ENCODE measurements at regions not wholly inside any gene's neighbourhood (a gene's known extent, or its start where the extent isn't known, plus 50 kb on each side); places are given as distances from the start of the nearest gene placed in this dataset.
"Not testable (repeated sequence)": the region's sequence is repeated elsewhere in the genome, so short reads cannot be mapped to it uniquely, and the experiment has no call there.

GRCh38 chr5:110316566-110316965 lies 409.9 kb downstream of the TMEM232 start:
- ATAC-seq; DNase-seq (ENCODE audit: low spot score); intact Hi-C loops (cut with DNase I): not testable (repeated sequence)

- intact Hi-C loops (cut with DNase I), result no loop called here
- DNase-seq (ENCODE audit: low spot score) (no peak), ATAC-seq (no peak)
Observed at GRCh38 chr5:110321117-110321516, 405.4 kb downstream of the TMEM232 start.

GRCh38 chr5:110323357-110323756 lies 403.1 kb downstream of the TMEM232 start:
- intact Hi-C loops (cut with DNase I), result no loop called here
- no peak for ATAC-seq
- DNase-seq (ENCODE audit: low spot score), result no peak

- ATAC-seq (no peak), DNase-seq (ENCODE audit: low spot score) (no peak)
- intact Hi-C loops (cut with DNase I), result no loop called here
Observed at GRCh38 chr5:110323832-110324231, 402.6 kb downstream of the TMEM232 start.

- ATAC-seq, result no peak
- intact Hi-C loops (cut with DNase I), result no loop called here
Observed at GRCh38 chr5:110324876-110325275, 401.6 kb downstream of the TMEM232 start.

GRCh38 chr5:110329955-110330525 lies 396.4 kb downstream of the TMEM232 start:
- intact Hi-C loops (cut with DNase I), result no loop called here
- no peak for DNase-seq (ENCODE audit: low spot score)
- ATAC-seq, result no peak

More at GRCh38 chr5:110324876-110325275, 401.6 kb downstream of the TMEM232 start:
- no peak for DNase-seq (ENCODE audit: low spot score)

GRCh38 chr5:110333384-110333783 lies 393.1 kb downstream of the TMEM232 start:
- DNase-seq (ENCODE audit: low spot score) (no peak), ATAC-seq (no peak)
- intact Hi-C loops (cut with DNase I), result no loop called here

- no peak for DNase-seq (ENCODE audit: low spot score)
- intact Hi-C loops (cut with DNase I), result no loop called here
- ATAC-seq, result no peak
Observed at GRCh38 chr5:110335361-110336066, 391.0 kb downstream of the TMEM232 start.

- no peak for DNase-seq (ENCODE audit: low spot score)
- ATAC-seq, result no peak
- intact Hi-C loops (cut with DNase I), result no loop called here
Observed at GRCh38 chr5:110338341-110339083, 388.0 kb downstream of the TMEM232 start.

GRCh38 chr5:110339399-110339798 lies 387.1 kb downstream of the TMEM232 start:
- intact Hi-C loops (cut with DNase I), result no loop called here
- ATAC-seq (no peak), DNase-seq (ENCODE audit: low spot score) (no peak)

GRCh38 chr5:110341836-110342235 lies 384.6 kb downstream of the TMEM232 start:
- no peak for DNase-seq (ENCODE audit: low spot score)
- ATAC-seq, result no peak
- intact Hi-C loops (cut with DNase I), result no loop called here

GRCh38 chr5:110342683-110343082 lies 383.8 kb downstream of the TMEM232 start:
- intact Hi-C loops (cut with DNase I), result no loop called here
- ATAC-seq (peak; percentile 82), DNase-seq (ENCODE audit: low spot score) (no peak)

- intact Hi-C loops (cut with DNase I), result no loop called here
- no peak for DNase-seq (ENCODE audit: low spot score)
- ATAC-seq, result no peak
Observed at GRCh38 chr5:110343616-110344015, 382.9 kb downstream of the TMEM232 start.

- DNase-seq (ENCODE audit: low spot score), result no peak
- intact Hi-C loops (cut with DNase I), result no loop called here
- no peak for ATAC-seq
Observed at GRCh38 chr5:110345623-110346022, 380.8 kb downstream of the TMEM232 start.

GRCh38 chr5:110346893-110347358 lies 379.5 kb downstream of the TMEM232 start:
- no peak for DNase-seq (ENCODE audit: low spot score)
- intact Hi-C loops (cut with DNase I), result no loop called here
- ATAC-seq, result no peak

- intact Hi-C loops (cut with DNase I), result no loop called here
- ATAC-seq (no peak), DNase-seq (ENCODE audit: low spot score) (no peak)
Observed at GRCh38 chr5:110347781-110348180, 378.7 kb downstream of the TMEM232 start.

- DNase-seq (ENCODE audit: low spot score), result no peak
- ATAC-seq, result no peak
- intact Hi-C loops (cut with DNase I), result no loop called here
Observed at GRCh38 chr5:110351430-110351829, 375.0 kb downstream of the TMEM232 start.

GRCh38 chr5:110354311-110354710 lies 372.2 kb downstream of the TMEM232 start:
- ATAC-seq (peak; percentile 53), DNase-seq (ENCODE audit: low spot score) (no peak)
- intact Hi-C loops (cut with DNase I), result no loop called here

GRCh38 chr5:110354915-110355644 lies 371.4 kb downstream of the TMEM232 start:
- intact Hi-C loops (cut with DNase I), result no loop called here
- no peak for DNase-seq (ENCODE audit: low spot score)
- peak; percentile 79 for ATAC-seq

Measured in sciatic nerve (tissue), 2 donors.